ENCODE measurements at regions not wholly inside any gene's neighbourhood (a gene's known extent, or its start where the extent isn't known, plus 50 kb on each side); places are given as distances from the start of the nearest gene placed in this dataset.

GRCh38 chr2:226515344-226516055 is 284.1 kb downstream of the IRS1 start:
- DNase-seq: no peak

- no peak for DNase-seq
Measured at GRCh38 chr2:226514895-226515294, 284.7 kb downstream of the IRS1 start.

GRCh38 chr2:226511311-226511710 is 288.3 kb downstream of the IRS1 start:
- DNase-seq: no peak

- DNase-seq: no peak
Measured at GRCh38 chr2:226508683-226509082, 290.9 kb downstream of the IRS1 start.

GRCh38 chr2:226508005-226508404 is 291.6 kb downstream of the IRS1 start:
- DNase-seq: no peak

- no peak for DNase-seq
Measured at GRCh38 chr2:226497146-226497909, 302.3 kb downstream of the IRS1 start.

- DNase-seq: no peak
Measured at GRCh38 chr2:226496273-226496550, 303.4 kb downstream of the IRS1 start.

GRCh38 chr2:226495466-226496272 is 304.0 kb downstream of the IRS1 start:
- no peak for DNase-seq

- DNase-seq: no peak
Measured at GRCh38 chr2:226491112-226491511, 308.5 kb downstream of the IRS1 start.

- no peak for DNase-seq
Measured at GRCh38 chr2:226489775-226490541, 309.7 kb downstream of the IRS1 start.

- DNase-seq: no peak
Measured at GRCh38 chr2:226488034-226488433, 311.6 kb downstream of the IRS1 start.

- no peak for DNase-seq
Measured at GRCh38 chr2:226487573-226487972, 312.0 kb downstream of the IRS1 start.

- no peak for DNase-seq
Measured at GRCh38 chr2:226483745-226484619, 315.6 kb downstream of the IRS1 start.

GRCh38 chr2:226483143-226483542 is 316.5 kb downstream of the IRS1 start:
- DNase-seq: no peak

GRCh38 chr2:226478109-226478809 is 321.4 kb downstream of the IRS1 start:
- no peak for DNase-seq

- DNase-seq: no peak
Measured at GRCh38 chr2:226477221-226478108, 322.2 kb downstream of the IRS1 start.

GRCh38 chr2:226475650-226476049 is 324.0 kb downstream of the IRS1 start:
- DNase-seq: no peak

- no peak for DNase-seq
Measured at GRCh38 chr2:226474131-226474530, 325.5 kb downstream of the IRS1 start.

GRCh38 chr2:226471987-226472470 is 327.6 kb downstream of the IRS1 start:
- DNase-seq: no peak

GRCh38 chr2:226467633-226468032 is 332.0 kb downstream of the IRS1 start:
- no peak for DNase-seq
